ENCODE measurements at regions not wholly inside any gene's neighbourhood (a gene's known extent, or its start where the extent isn't known, plus 50 kb on each side); places are given as distances from the start of the nearest gene placed in this dataset.

DNA sequence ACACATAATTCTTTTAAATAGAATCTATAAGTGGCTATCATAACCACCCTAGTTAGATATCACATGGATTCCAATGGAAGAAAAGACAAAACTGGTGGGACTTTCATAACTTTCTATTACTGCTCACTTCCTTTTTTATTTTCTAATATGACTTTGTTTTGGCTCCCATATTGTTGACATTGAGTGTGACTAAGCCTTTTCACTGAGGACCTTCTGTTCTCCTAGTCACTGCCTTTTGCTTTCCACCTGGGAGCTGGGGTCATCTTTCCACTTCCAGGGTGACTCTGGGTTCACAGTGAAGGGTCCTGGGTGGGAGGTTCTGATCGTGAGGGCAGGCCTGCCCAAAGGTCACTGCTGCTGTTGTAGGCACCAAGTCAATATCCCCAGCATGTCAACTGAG lies 275.8 kb downstream of the TGFB2 start:
- H4K20me1 ChIP-seq (ENCODE audit: insufficient read depth): no peaks in the 10 kb centered on the region
- DNase-seq (ENCODE audit: low read depth, low spot score): no peak
- H3K36me3 ChIP-seq (ENCODE audit: control insufficient read depth in 1 of 2, insufficient read depth in 2 of 2, low read length in 2 of 2): no peaks in the 10 kb centered on the region
- intact Hi-C loops (cut with micrococcal nuclease): no loop called here
- no peak for TF ChIP-seq JUND (IDR thresholded peaks at IDR 0.05)
- no peak for TF ChIP-seq YY1 (IDR thresholded peaks at IDR 0.05; ENCODE audit: extremely low read depth, insufficient replicate concordance, low read depth, low read length)
- H2AFZ ChIP-seq (ENCODE audit: low read depth, low read length, poor library complexity, severe bottlenecking): no peak overlapping the region
- RAD21 ChIA-PET (ENCODE audit: low non-redundant PET in 1 of 2, low total read pairs in 2 of 2, uncharacterized antibody in 2 of 2, unreplicated experiment in 2 of 2): no interaction called here
- no peak overlapping the region for H3K4me2 ChIP-seq (ENCODE audit: low read length)
- no peak for ATAC-seq
- H3K9ac ChIP-seq (ENCODE audit: low read length): no peak overlapping the region
- CTCF ChIA-PET: no interaction called here
- no peaks in the 10 kb centered on the region for H3K4me1 ChIP-seq (ENCODE audit: control insufficient read depth in 1 of 2, insufficient read depth in 2 of 2, low read length in 2 of 2)
- no TSS peak for BruUV-seq (replicated peaks)
- no peaks in the 10 kb centered on the region for H3K9me3 ChIP-seq (ENCODE audit: control insufficient read depth in 1 of 2, insufficient read depth in 1 of 2, low read depth in 1 of 2, low read length in 2 of 2)
- H3K4me3 ChIP-seq (replicated peaks in 1 of 2; ENCODE audit: low read depth in 1 of 2, low read length in 2 of 2): no peak overlapping the region
- POLR2A ChIA-PET: no interaction called here
- H3K79me2 ChIP-seq (ENCODE audit: insufficient read depth, low read length): no peaks in the 10 kb centered on the region
- no peak overlapping the region for H3K27ac ChIP-seq (ENCODE audit: low read depth, low read length)
- H3K27me3 ChIP-seq (ENCODE audit: insufficient read depth, low read length): no peaks in the 10 kb centered on the region
- no peaks in the 10 kb centered on the region for H3K9me2 ChIP-seq (ENCODE audit: insufficient read depth)

DNA sequence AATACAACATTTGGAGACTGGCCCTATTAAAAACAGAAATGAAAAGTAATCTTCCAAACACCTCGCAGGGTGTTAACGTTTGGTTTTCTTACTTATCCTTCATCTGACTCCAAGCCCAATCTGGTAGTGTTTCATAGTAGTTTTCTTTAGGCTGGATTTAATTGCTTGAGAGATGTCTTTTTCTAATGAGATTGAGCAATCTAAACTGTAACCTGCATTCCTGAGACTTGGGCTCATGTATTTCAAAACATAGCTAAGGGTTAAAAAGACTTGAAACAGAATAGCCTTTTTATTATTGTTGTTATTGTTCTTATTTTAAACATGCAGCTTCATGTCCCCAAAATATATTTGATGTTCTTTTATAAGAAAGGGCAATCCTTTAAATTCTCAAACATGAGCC lies 278.9 kb downstream of the TGFB2 start:
- Histone ChIP-seq H3K9me3 (ENCODE audit: control insufficient read depth in 1 of 2, insufficient read depth in 1 of 2, low read depth in 1 of 2, low read length in 2 of 2) (no peaks in the 10 kb centered on the region; a peak in 1 of 4 replicates), H3K36me3 (ENCODE audit: control insufficient read depth in 1 of 2, insufficient read depth in 2 of 2, low read length in 2 of 2) (no peaks in the 10 kb centered on the region), H3K4me3 (replicated peaks in 1 of 2; ENCODE audit: low read depth in 1 of 2, low read length in 2 of 2) (no peak overlapping the region), H2AFZ (ENCODE audit: low read depth, low read length, poor library complexity, severe bottlenecking) (no peak overlapping the region), H3K27me3 (ENCODE audit: insufficient read depth, low read length) (no peaks in the 10 kb centered on the region), H3K9me2 (ENCODE audit: insufficient read depth) (no peaks in the 10 kb centered on the region), H3K4me1 (ENCODE audit: control insufficient read depth in 1 of 2, insufficient read depth in 2 of 2, low read length in 2 of 2) (no peaks in the 10 kb centered on the region), H3K27ac (ENCODE audit: low read depth, low read length) (no peak overlapping the region), H3K4me2 (ENCODE audit: low read length) (no peak overlapping the region), H3K79me2 (ENCODE audit: insufficient read depth, low read length) (no peaks in the 10 kb centered on the region), H4K20me1 (ENCODE audit: insufficient read depth) (no peaks in the 10 kb centered on the region), H3K9ac (ENCODE audit: low read length) (no peak overlapping the region)
- BruUV-seq (replicated peaks): no TSS peak
- DNase-seq (ENCODE audit: low read depth, low spot score) (no peak), ATAC-seq (no peak)
- RAD21 ChIA-PET (ENCODE audit: low non-redundant PET in 1 of 2, low total read pairs in 2 of 2, uncharacterized antibody in 2 of 2, unreplicated experiment in 2 of 2): no interaction called here
- CTCF ChIA-PET: no interaction called here
- no peak for TF ChIP-seq ZFX (IDR thresholded peaks at IDR 0.05)
- TF ChIP-seq JUND (IDR thresholded peaks at IDR 0.05): no peak
- no peak for TF ChIP-seq ZNF274 (IDR thresholded peaks at IDR 0.05; ENCODE audit: low read depth, low read length)
- TF ChIP-seq, protein P1, sequence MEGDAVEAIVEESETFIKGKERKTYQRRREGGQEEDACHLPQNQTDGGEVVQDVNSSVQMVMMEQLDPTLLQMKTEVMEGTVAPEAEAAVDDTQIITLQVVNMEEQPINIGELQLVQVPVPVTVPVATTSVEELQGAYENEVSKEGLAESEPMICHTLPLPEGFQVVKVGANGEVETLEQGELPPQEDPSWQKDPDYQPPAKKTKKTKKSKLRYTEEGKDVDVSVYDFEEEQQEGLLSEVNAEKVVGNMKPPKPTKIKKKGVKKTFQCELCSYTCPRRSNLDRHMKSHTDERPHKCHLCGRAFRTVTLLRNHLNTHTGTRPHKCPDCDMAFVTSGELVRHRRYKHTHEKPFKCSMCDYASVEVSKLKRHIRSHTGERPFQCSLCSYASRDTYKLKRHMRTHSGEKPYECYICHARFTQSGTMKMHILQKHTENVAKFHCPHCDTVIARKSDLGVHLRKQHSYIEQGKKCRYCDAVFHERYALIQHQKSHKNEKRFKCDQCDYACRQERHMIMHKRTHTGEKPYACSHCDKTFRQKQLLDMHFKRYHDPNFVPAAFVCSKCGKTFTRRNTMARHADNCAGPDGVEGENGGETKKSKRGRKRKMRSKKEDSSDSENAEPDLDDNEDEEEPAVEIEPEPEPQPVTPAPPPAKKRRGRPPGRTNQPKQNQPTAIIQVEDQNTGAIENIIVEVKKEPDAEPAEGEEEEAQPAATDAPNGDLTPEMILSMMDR (IDR thresholded peaks at IDR 0.05 in 2 of 3, conservative IDR thresholded peaks at IDR 0.05 in 1 of 3; ENCODE audit: borderline replicate concordance in 1 of 3, insufficient read depth in 1 of 3, low read depth in 2 of 3, low read length in 2 of 3): no peak
- POLR2A ChIA-PET: no interaction called here
- intact Hi-C loops (cut with micrococcal nuclease): no loop called here
